Naive thymus-derived CD8-positive, alpha-beta T cell (primary cell): ENCODE measurements at regions not wholly inside any gene's neighbourhood (a gene's known extent, or its start where the extent isn't known, plus 50 kb on each side); places are given as distances from the start of the nearest gene placed in this dataset.

Experiments used
- ATAC-seq, 2 donors: fragments of 150-1000 bp; cut with Tn5 transposase in 1 of 2; sonication (Bioruptor Pico), chemical (Tn5 transposase) in 1 of 2; 1 replicate in 1 of 2; 2 replicates in 1 of 2; pipeline ENCODE4 v1.10.0; 2021; ENCODE audit warnings: mild to moderate bottlenecking in 2 of 2, moderate library complexity in 2 of 2
- POLR2A ChIA-PET: fragments of 350-600 bp; sonication (Branson Sonifier 250); formaldehyde crosslinking; loops from one replicate; lab custom pipeline; 2021; ENCODE audit warnings: antibody characterized with exemption; lab: Charles Lee
- DNase-seq, 10 donors: peaks; one replicate each; pipeline versions ENCODE4 v3.0.0 to v3.0.0-alpha.2; 2020 to 2022
- H3K27ac Mint-ChIP-seq, 10 donors: one replicate each; pipeline ENCODE4 v1.8.0; 2020 to 2022; ENCODE audit warnings: mild to moderate bottlenecking in 10 of 10, mixed read lengths in 10 of 10, moderate library complexity in 4 of 10, inconsistent platforms in 1 of 10
- H3K27me3 Mint-ChIP-seq, 5 donors: one replicate each; pipeline ENCODE4 v1.8.0; 2021 to 2022; ENCODE audit warnings: mixed read lengths in 5 of 5
- H3K36me3 Mint-ChIP-seq, 3 donors: one replicate each; pipeline ENCODE4 v1.8.0; 2020 to 2022; ENCODE audit warnings: mixed read lengths in 3 of 3, mild to moderate bottlenecking in 2 of 3, inconsistent platforms in 1 of 3
- H3K4me1 Mint-ChIP-seq, 4 donors: one replicate each; pipeline ENCODE4 v1.8.0; 2021 to 2022; ENCODE audit warnings: mixed read lengths in 4 of 4
- H3K4me3 Mint-ChIP-seq, 10 donors: one replicate each; pipeline ENCODE4 v1.8.0; 2020 to 2022; ENCODE audit warnings: mild to moderate bottlenecking in 10 of 10, mixed read lengths in 10 of 10, moderate library complexity in 6 of 10, inconsistent platforms in 1 of 10
- H3K9me3 Mint-ChIP-seq, 9 donors: one replicate each; pipeline ENCODE4 v1.8.0; 2020 to 2022; ENCODE audit warnings: mixed read lengths in 9 of 9, mild to moderate bottlenecking in 3 of 9, inconsistent platforms in 1 of 9, moderate library complexity in 1 of 9

DNA sequence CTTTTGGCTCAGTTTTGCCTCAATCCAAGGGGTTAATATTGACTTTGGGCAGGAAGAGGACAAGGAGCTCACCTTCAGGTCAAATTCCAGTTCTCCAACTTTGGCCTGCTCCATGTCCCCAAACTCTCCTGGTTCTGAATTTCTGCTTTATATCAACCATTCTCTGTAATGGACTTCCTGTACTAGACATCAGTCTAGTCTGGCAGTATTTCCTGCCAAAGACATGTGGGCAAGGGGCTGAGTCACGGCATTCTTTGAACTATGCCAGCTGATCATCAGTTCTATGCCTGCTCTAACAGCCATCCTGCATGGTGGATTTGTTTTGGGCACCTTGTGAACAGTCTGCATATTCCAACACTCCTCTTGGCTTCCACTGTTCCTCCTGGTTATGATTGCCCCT is 199.4 kb downstream of the ZEB2 start:
- Mint-ChIP-seq H3K4me1 (peaks cover 21 to 52% (median 40%) of the 10 kb centered on the region in 4 donors), H3K4me3 (peak overlapping the region in 5 of 10 donors; percentile 15 to 54 (median 52)), H3K27me3 (no peaks in the 10 kb centered on the region), H3K36me3 (no peaks in the 10 kb centered on the region), H3K9me3 (peaks cover 0 to 4% (median 0%) of the 10 kb centered on the region in 9 donors), H3K27ac (peak overlapping the region in 8 of 10 donors; percentile 0 to 94 (median 72))
- DNase-seq (peak in 9 of 10 donors; percentile 21 to 73 (median 43)), ATAC-seq (peak; percentile 59 to 88)
- POLR2A ChIA-PET, result interaction anchor here (3.5 kb wide), 1 partner anchor 12 kb away, joined by 12 read pairs; a partner anchor contains a TSS

DNA sequence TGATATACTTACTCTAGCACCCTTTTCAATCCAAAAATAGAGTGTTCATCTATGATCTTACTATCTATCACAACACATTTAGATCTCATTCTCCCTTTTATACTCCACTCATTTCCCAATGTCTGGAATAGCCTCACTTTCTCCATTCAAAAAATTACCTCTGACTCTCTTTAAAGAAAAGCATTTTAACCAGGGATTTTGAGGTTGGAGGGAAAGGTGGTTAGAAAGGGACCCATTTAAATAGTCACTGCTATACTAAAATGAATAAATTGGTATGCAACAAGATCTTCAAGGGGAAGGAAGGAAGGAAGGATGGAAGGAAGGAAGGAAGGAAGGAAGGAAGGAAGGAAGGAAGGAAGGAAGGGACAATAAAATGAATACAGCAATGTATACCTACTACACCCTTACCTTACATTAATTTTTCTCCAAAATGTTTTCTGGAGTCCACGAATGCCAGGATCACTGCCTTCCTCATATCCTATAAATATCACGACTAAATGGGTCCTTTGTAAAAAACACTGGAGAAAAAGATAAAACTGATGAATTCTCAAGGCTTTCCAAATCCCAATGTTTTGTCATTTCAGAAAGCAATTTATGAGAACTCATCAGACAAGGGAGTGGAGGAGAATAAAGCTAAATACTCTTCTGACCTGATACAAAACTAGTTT is 202.7 kb downstream of the ZEB2 start:
- Mint-ChIP-seq H3K27me3 (no peaks in the 10 kb centered on the region), H3K9me3 (peaks cover 0 to 22% (median 11%) of the 10 kb centered on the region in 9 donors), H3K4me3 (no peak overlapping the region), H3K27ac (peak overlapping the region in 1 of 10 donors; percentile 5), H3K4me1 (peaks cover 10 to 27% (median 18%) of the 10 kb centered on the region in 4 donors), H3K36me3 (peaks cover 6 to 18% (median 15%) of the 10 kb centered on the region in 3 donors)
- DNase-seq, result no peak
- no peak for ATAC-seq
- POLR2A ChIA-PET, result no interaction called here

DNA sequence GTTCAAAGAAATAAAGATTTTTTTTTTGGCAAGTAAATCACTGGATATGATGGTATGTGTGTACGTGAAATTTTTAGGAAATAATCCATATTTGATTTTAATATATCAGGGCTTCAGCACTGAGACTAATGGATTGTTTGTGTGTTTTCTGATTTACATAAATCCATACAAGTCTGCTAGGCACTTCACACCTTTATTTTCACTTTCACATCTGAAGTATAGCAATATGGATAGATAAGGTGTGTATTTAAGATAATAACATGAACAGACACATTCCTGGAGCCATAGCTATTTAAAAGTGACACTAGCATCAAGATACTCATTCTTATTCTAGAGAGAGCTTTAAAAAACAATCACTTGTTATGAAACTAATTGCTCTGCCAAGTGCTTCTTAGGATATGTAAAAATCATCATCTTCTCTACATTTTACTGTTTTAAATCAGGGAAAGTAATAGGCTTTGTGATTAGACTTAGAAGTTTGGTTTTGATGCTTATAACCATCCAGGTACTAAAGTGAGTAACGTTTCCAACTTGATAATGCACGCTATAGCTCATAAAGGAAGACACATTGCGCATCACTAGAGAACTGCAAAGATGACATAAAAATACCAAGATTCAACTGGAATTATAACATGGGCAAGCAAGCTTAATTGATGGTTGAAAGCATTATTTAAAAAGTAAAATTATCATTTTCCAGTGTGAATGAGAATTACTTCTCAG is 208.9 kb downstream of the ZEB2 start:
- H3K27me3 Mint-ChIP-seq, result no peaks in the 10 kb centered on the region
- ATAC-seq, result no peak
- H3K4me3 Mint-ChIP-seq, result no peak overlapping the region
- H3K9me3 Mint-ChIP-seq, result peaks cover 0 to 43% (median 23%) of the 10 kb centered on the region in 9 donors
- no peak overlapping the region for H3K27ac Mint-ChIP-seq
- POLR2A ChIA-PET, result no interaction called here
- H3K4me1 Mint-ChIP-seq, result peaks cover 0 to 24% (median 9%) of the 10 kb centered on the region in 4 donors
- no peak for DNase-seq
- H3K36me3 Mint-ChIP-seq, result peaks cover 6 to 36% (median 32%) of the 10 kb centered on the region in 3 donors

DNA sequence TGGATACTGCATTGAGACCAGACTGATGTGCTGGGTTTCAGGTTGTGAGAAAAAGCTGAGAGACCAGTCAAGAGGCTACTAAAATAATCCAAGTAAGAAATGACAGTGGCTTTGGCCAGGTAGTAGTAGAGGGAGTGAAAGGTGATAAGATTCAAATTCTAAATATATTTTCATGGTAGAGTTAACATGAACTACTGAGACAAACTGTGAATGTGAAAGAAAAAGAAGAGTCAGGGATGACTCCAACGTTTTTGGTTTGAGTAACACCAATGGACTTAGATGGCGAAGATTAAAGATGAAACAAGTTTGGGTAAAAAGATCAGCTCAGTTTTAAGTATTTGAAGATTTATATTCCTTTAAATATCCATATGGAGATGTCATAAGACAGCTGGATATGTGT is 209.4 kb downstream of the ZEB2 start:
- DNase-seq (no peak), ATAC-seq (no peak)
- Mint-ChIP-seq H3K27ac (no peak overlapping the region), H3K9me3 (peaks cover 0 to 39% (median 20%) of the 10 kb centered on the region in 9 donors), H3K27me3 (no peaks in the 10 kb centered on the region), H3K4me1 (peaks cover 0 to 24% (median 7%) of the 10 kb centered on the region in 4 donors), H3K4me3 (no peak overlapping the region), H3K36me3 (peaks cover 6 to 36% (median 36%) of the 10 kb centered on the region in 3 donors)
- POLR2A ChIA-PET, result no interaction called here

DNA sequence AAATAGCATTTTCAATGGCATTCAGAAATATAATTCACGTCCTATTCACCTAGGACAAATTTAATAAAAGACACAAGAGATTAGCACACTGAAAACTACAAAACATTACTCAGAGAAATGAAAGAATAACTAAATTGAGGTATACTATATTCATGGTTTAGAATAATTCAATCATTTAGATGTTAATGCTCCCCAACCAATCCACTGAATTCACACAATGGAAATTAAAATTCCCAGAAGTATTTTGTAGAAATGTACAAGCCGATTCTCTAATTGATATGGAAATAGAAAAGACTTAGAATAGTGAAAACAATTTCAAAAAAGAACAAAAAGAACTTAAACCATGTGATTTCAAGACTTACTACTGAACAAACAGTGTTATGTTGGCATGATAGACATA is 212.2 kb downstream of the ZEB2 start:
- Mint-ChIP-seq H3K4me1 (peaks cover 0 to 28% (median 8%) of the 10 kb centered on the region in 4 donors), H3K27ac (no peak overlapping the region), H3K27me3 (no peaks in the 10 kb centered on the region), H3K9me3 (peaks cover 0 to 33% (median 13%) of the 10 kb centered on the region in 9 donors), H3K4me3 (no peak overlapping the region), H3K36me3 (peaks cover 5 to 26% (median 24%) of the 10 kb centered on the region in 3 donors)
- ATAC-seq (no peak), DNase-seq (no peak)
- POLR2A ChIA-PET, result interaction anchor here (0.7 kb wide), 1 partner anchor 18 kb away, joined by 8 read pairs; no protein-coding TSS in a partner anchor

DNA sequence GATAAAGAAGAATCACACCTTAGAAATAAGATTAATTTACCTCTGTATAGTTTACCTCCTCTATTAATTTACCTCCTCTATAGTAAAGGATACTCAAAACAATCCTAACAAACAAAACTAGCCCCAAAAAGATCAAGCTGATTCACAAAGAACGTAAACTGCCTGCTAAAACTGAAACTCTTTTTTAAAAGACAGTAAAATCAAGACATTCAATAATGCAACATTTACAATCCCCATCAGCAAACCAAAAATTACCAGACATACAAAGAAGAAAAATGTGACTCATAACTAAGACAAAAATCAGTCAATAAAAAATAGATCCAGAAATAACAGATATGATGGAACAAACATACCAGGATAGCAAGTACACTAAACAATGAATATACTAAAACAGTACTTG is 215.7 kb downstream of the ZEB2 start:
- Mint-ChIP-seq H3K4me3 (no peak overlapping the region), H3K9me3 (peaks cover 0 to 8% (median 2%) of the 10 kb centered on the region in 9 donors), H3K36me3 (peaks cover 0 to 14% (median 0%) of the 10 kb centered on the region in 3 donors), H3K4me1 (peaks cover 0 to 16% (median 4%) of the 10 kb centered on the region in 4 donors), H3K27ac (no peak overlapping the region), H3K27me3 (no peaks in the 10 kb centered on the region)
- POLR2A ChIA-PET, result no interaction called here
- ATAC-seq (no peak), DNase-seq (no peak)

DNA sequence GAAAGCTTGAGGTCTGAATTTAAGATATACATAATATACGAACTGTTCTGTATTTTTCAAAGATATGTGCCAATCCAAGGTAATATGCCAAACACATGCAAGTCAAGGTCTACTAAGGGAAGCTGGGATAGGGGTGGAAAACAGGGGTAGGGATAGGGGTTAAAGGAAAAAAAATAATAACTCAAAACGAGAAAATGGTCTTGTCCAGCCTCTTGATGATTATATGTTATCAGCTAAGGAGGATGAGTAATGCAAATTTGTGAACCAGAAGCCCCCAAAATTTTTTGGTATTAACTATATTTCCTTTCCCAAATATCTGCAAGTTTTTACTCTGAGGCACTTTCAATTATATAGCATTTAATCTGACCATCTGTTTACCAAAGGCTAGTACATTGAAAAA is 219.3 kb downstream of the ZEB2 start:
- DNase-seq, result no peak
- Mint-ChIP-seq H3K4me3 (no peak overlapping the region), H3K9me3 (peaks cover 0 to 8% (median 0%) of the 10 kb centered on the region in 9 donors), H3K4me1 (peaks cover 0 to 3% (median 2%) of the 10 kb centered on the region in 4 donors), H3K36me3 (peaks cover 0 to 15% (median 2%) of the 10 kb centered on the region in 3 donors), H3K27ac (no peak overlapping the region), H3K27me3 (no peaks in the 10 kb centered on the region)
- ATAC-seq, result no peak
- POLR2A ChIA-PET, result no interaction called here

DNA sequence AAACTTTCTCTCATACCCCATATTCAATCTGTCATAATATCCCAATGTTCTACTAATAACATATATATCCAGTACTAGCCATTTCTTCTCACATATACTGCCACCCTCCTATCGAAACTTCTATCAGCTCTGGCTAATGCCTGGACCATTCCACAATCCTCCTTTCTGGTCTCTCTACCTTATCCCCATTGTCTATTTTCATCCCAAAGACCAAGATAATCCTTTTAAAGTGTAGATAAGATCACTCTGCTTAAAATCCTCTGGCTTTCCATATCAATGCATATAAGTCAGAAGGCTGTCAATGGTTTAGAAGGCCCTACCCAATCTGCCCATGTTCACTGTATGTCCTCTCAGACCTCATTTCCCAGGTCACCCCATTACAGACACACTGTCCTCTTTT is 229.6 kb downstream of the ZEB2 start:
- H3K27ac Mint-ChIP-seq, result no peak overlapping the region
- POLR2A ChIA-PET, result no interaction called here
- peaks cover 0 to 11% (median 0%) of the 10 kb centered on the region in 9 donors for H3K9me3 Mint-ChIP-seq
- no peak for DNase-seq
- no peak overlapping the region for H3K4me3 Mint-ChIP-seq
- ATAC-seq, result no peak
- peaks cover 0 to 5% (median 0%) of the 10 kb centered on the region in 4 donors for H3K4me1 Mint-ChIP-seq
- H3K36me3 Mint-ChIP-seq, result peaks cover 0 to 6% (median 0%) of the 10 kb centered on the region in 3 donors
- H3K27me3 Mint-ChIP-seq, result no peaks in the 10 kb centered on the region

DNA sequence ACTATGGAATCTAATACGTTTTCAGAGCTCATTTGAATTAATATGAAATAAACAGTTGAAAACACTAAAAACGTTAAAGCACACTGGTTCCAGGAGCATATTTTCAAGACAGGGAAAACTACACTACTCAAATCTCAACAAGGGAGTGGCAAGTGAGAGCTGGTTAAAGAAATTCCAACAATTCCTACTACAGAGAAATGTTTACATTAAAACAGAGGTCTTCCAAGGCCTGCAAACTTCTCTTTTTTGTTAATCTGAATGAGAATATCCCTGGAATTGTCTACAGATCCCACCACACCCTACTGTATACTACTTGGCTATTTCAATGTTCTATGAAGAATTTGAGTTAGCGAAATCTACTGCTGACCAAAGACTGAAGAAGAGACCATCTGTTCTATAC is 231.5 kb downstream of the ZEB2 start:
- H3K27me3 Mint-ChIP-seq, result no peaks in the 10 kb centered on the region
- no peak overlapping the region for H3K27ac Mint-ChIP-seq
- H3K4me1 Mint-ChIP-seq, result peaks cover 0 to 5% (median 0%) of the 10 kb centered on the region in 4 donors
- POLR2A ChIA-PET, result interaction anchor here (0.5 kb wide), 1 partner anchor 233 kb away, joined by 3 read pairs; no protein-coding TSS in a partner anchor
- ATAC-seq (no peak), DNase-seq (no peak)
- H3K9me3 Mint-ChIP-seq, result peaks cover 0 to 11% (median 0%) of the 10 kb centered on the region in 9 donors
- H3K4me3 Mint-ChIP-seq, result no peak overlapping the region
- H3K36me3 Mint-ChIP-seq, result no peaks in the 10 kb centered on the region

DNA sequence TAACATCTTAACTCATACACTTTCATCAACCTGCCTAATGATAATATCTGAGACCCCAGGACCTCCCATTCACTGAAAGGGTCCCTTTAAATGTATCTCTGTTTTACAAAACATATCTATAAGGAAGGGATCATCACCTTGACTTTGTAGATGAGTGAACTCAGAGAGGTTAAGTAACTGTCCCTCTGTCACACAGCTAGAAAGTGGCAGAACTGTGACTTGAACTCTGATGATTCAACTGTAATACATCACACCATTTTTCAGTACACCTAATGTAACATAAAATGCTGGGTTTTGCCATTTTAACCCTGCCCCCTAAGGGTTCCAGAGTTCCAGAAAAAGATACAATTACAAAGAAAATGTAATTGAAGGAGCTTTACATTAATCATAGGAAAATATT is 234.6 kb downstream of the ZEB2 start:
- H3K4me1 Mint-ChIP-seq, result peaks cover 0 to 5% (median 3%) of the 10 kb centered on the region in 4 donors
- DNase-seq (no peak), ATAC-seq (no peak)
- H3K9me3 Mint-ChIP-seq, result peaks cover 0 to 1% (median 0%) of the 10 kb centered on the region in 9 donors
- H3K27me3 Mint-ChIP-seq, result no peaks in the 10 kb centered on the region
- POLR2A ChIA-PET, result no interaction called here
- H3K36me3 Mint-ChIP-seq, result peaks cover 0 to 1% (median 0%) of the 10 kb centered on the region in 3 donors
- no peak overlapping the region for H3K4me3 Mint-ChIP-seq
- H3K27ac Mint-ChIP-seq, result no peak overlapping the region

DNA sequence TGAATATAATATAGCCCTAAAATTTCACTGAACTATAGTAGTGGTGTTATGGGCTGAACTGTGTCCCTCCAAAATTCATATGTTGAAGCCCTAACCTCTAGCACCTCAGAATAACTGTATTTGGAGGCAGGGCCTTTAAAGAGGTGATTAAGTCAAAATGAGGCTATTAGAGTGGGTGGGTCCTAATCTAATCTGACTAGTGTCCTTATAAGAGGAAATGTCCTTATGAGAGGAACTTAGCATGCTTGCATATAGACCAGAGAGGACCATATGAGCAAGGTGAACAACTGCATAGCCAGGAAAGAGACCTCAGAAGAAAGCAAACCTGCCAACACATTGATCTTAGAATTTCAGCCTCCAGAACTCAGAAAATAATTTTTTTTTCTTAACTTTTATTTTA is 238.4 kb downstream of the ZEB2 start:
- Mint-ChIP-seq H3K9me3 (no peaks in the 10 kb centered on the region), H3K36me3 (peaks cover 0 to 1% (median 0%) of the 10 kb centered on the region in 3 donors), H3K4me3 (no peak overlapping the region), H3K4me1 (peaks cover 4 to 29% (median 9%) of the 10 kb centered on the region in 4 donors), H3K27ac (no peak overlapping the region), H3K27me3 (no peaks in the 10 kb centered on the region)
- ATAC-seq (no peak), DNase-seq (no peak)
- POLR2A ChIA-PET, result no interaction called here

DNA sequence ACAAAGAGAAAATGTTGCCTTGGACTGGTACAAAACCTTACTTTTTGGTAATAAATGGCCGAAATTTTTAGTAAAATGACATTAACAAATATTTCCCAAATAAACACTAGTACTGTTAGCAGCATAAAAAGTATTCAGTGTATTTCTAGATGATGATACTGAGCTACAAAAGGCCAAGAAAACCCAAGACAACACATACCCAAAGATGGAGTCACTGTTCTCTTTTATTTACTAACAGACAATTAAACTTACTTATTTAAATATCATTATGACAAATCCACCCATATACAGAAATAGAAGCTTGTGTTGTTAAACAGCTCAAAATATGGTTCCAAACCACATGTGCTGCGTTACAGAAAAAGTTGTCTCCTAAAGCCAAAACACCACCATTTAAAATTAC is 239.9 kb downstream of the ZEB2 start:
- Mint-ChIP-seq H3K27me3 (no peaks in the 10 kb centered on the region), H3K36me3 (peaks cover 0 to 1% (median 0%) of the 10 kb centered on the region in 3 donors), H3K9me3 (no peaks in the 10 kb centered on the region), H3K4me1 (peaks cover 2 to 29% (median 9%) of the 10 kb centered on the region in 4 donors), H3K4me3 (no peak overlapping the region), H3K27ac (peak overlapping the region in 1 of 10 donors; percentile 9)
- no peak for DNase-seq
- ATAC-seq, result no peak
- POLR2A ChIA-PET, result no interaction called here

DNA sequence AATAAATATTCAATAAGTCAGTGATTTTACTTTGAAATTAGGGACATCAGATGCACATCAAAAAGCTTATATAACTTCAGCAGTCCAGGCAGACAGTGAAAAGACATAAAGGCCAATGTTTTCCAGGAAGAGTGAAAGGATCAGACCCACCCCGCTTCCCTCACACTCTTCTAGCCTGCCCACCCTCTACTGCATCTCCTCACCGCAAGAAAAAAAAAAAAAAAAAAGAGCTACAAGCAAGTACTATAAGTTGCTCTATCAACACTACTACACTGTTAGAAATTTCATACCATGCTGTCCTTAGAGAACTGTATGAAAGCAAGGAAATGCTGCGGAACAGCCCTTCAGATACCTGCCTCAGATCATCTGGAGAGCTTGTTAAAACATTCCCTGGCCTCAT is 240.8 kb downstream of the ZEB2 start:
- POLR2A ChIA-PET, result no interaction called here
- no peak for DNase-seq
- Mint-ChIP-seq H3K27ac (peak overlapping the region in 1 of 10 donors; percentile 26), H3K27me3 (no peaks in the 10 kb centered on the region), H3K36me3 (peaks cover 0 to 1% (median 0%) of the 10 kb centered on the region in 3 donors), H3K4me1 (peaks cover 2 to 29% (median 9%) of the 10 kb centered on the region in 4 donors), H3K4me3 (peak overlapping the region in 1 of 10 donors; percentile 66), H3K9me3 (no peaks in the 10 kb centered on the region)
- no peak for ATAC-seq
